IMR-90 (cell line): ENCODE measurements at regions not wholly inside any gene's neighbourhood (a gene's known extent, or its start where the extent isn't known, plus 50 kb on each side); places are given as distances from the start of the nearest gene placed in this dataset.

ENCODE experiments used
- ATAC-seq: fragments of 200-7000 bp; cut with Tn5 transposase; 2 replicates; pipeline ENCODE4 v1.9.1; 2020; ENCODE audit warnings: low read depth, mild to moderate bottlenecking, moderate library complexity
- BruUV-seq: library from RNA; stranded (reverse); fragments of 400-500 nt; replicated peaks from 2 replicates; lab custom pipeline; 2021; lab: Mats Ljungman, UMichigan
- CTCF ChIA-PET: fragments of 300-600 bp; formaldehyde crosslinking; extraction: SDS; loops from one replicate; lab custom pipeline; 2021; ENCODE audit warnings: antibody characterized with exemption; lab: Yijun Ruan, JAX
- POLR2A ChIA-PET: fragments of 300-600 bp; sonication (Branson Sonifier 250); formaldehyde crosslinking; loops from one replicate; lab custom pipeline; 2022; ENCODE audit warnings: antibody characterized with exemption; ENCODE audit not compliant: unreplicated experiment; lab: Charles Lee
- DNase-seq: peaks from one replicate; pipeline ENCODE4 v3.0.0; 2013
- H2AFZ ChIP-seq: replicated peaks from 2 replicates; pipeline ENCODE3; 2013; ENCODE audit warnings: low read length, mild to moderate bottlenecking; ENCODE audit not compliant: poor library complexity
- H2AK5ac ChIP-seq: 2 replicates; pipeline ENCODE4 v1.6.1; 2013; ENCODE audit warnings: low read depth, low read length, inconsistent platforms
- H2AK9ac ChIP-seq: replicated peaks from 2 replicates; pipeline ENCODE3; 2013; ENCODE audit warnings: mild to moderate bottlenecking, low read depth, low read length, moderate library complexity; ENCODE audit not compliant: poor library complexity
- H2BK120ac ChIP-seq: 2 replicates; pipeline ENCODE4 v1.6.1; 2013; ENCODE audit warnings: low read depth, low read length, inconsistent platforms
- H2BK15ac ChIP-seq: 3 replicates; pipeline ENCODE4 v1.6.1; 2013; ENCODE audit warnings: low read depth, low read length, inconsistent platforms
- H2BK20ac ChIP-seq: 2 replicates; pipeline ENCODE4 v1.6.1; 2013; ENCODE audit warnings: low read depth, mild to moderate bottlenecking, inconsistent platforms, low read length, moderate library complexity
- H2BK5ac ChIP-seq: 2 replicates; pipeline ENCODE4 v1.6.1; 2013; ENCODE audit warnings: mild to moderate bottlenecking, low read depth, low read length, inconsistent platforms; ENCODE audit not compliant: poor library complexity, severe bottlenecking
- H3K14ac ChIP-seq: replicated peaks from 2 replicates; pipeline ENCODE4 v1.6.1; 2013; ENCODE audit warnings: low read depth, low read length, inconsistent platforms
- H3K18ac ChIP-seq: 2 replicates; pipeline ENCODE4 v1.6.1; 2013; ENCODE audit warnings: low read depth, low read length, control low read depth
- H3K23ac ChIP-seq: 2 replicates; pipeline ENCODE4 v1.6.1; 2013; ENCODE audit warnings: low read depth, low read length, inconsistent platforms
- H3K27ac ChIP-seq: 2 replicates; pipeline ENCODE4 v1.5.1; 2013; ENCODE audit warnings: mild to moderate bottlenecking, control low read depth, low read length; ENCODE audit not compliant: insufficient read depth
- H3K27me3 ChIP-seq: 2 replicates; pipeline ENCODE4 v1.6.1; 2013; ENCODE audit warnings: low read length; ENCODE audit not compliant: control insufficient read depth, insufficient read depth
- H3K36me3 ChIP-seq: 2 replicates; pipeline ENCODE4 v1.6.1; 2013; ENCODE audit warnings: low read length, mixed read lengths; ENCODE audit not compliant: control insufficient read depth, insufficient read depth
- H3K4ac ChIP-seq: 2 replicates; pipeline ENCODE4 v1.6.1; 2013; ENCODE audit warnings: low read depth, low read length, inconsistent platforms
- H3K4me1 ChIP-seq: 2 replicates; pipeline ENCODE4 v1.6.1; 2013; ENCODE audit warnings: low read length, mixed read lengths; ENCODE audit not compliant: control insufficient read depth, insufficient read depth
- H3K4me2 ChIP-seq: 2 replicates; pipeline ENCODE4 v1.6.1; 2013; ENCODE audit warnings: low read depth, mild to moderate bottlenecking, control low read depth, low read length, moderate library complexity
- H3K4me3 ChIP-seq: 2 replicates; pipeline ENCODE4 v1.5.1; 2013; ENCODE audit warnings: low read depth, mild to moderate bottlenecking, control low read depth, low read length, moderate library complexity; ENCODE audit not compliant: insufficient read depth
- H3K56ac ChIP-seq: 2 replicates; pipeline ENCODE4 v1.6.1; 2013; ENCODE audit warnings: low read length, inconsistent platforms; ENCODE audit not compliant: insufficient read depth; ENCODE audit errors: extremely low read depth
- H3K79me1 ChIP-seq, 2 experiments: 2 replicates each; pipeline ENCODE4 v1.6.1; 2013; ENCODE audit warnings: low read length in 2 of 2, inconsistent platforms in 1 of 2, low read depth in 1 of 2
- H3K9ac ChIP-seq: 2 replicates; pipeline ENCODE4 v1.6.1; 2013; ENCODE audit warnings: low read depth, low read length, control low read depth
- H3K9me1 ChIP-seq: 2 replicates; pipeline ENCODE4 v1.6.1; 2013; ENCODE audit warnings: low read length, inconsistent platforms; ENCODE audit not compliant: insufficient read depth
- H3K9me3 ChIP-seq: 2 replicates; pipeline ENCODE4 v1.6.1; 2013; ENCODE audit warnings: low read length; ENCODE audit not compliant: control insufficient read depth, insufficient read depth
- H4K20me1 ChIP-seq: 2 replicates; pipeline ENCODE4 v1.6.1; 2013; ENCODE audit warnings: low read length, inconsistent platforms; ENCODE audit not compliant: insufficient read depth
- H4K5ac ChIP-seq: 2 replicates; pipeline ENCODE4 v1.6.1; 2013; ENCODE audit warnings: mild to moderate bottlenecking, low read depth, low read length, control low read depth
- H4K8ac ChIP-seq, 2 experiments: 2 replicates each; pipeline ENCODE4 v1.6.1; 2013; ENCODE audit warnings: low read depth in 2 of 2, low read length in 2 of 2, control low read depth in 1 of 2, inconsistent platforms in 1 of 2
- H4K91ac ChIP-seq: 2 replicates; pipeline ENCODE4 v1.6.1; 2013; ENCODE audit warnings: low read depth, low read length, inconsistent platforms; ENCODE audit not compliant: insufficient read depth
- BHLHE40 ChIP-seq: fragments of 150-350 bp; IDR thresholded peaks from 2 replicates; pipeline ENCODE4 v1.6.1; 2016; ENCODE audit warnings: mild to moderate bottlenecking, low read depth, low read length
- CEBPB ChIP-seq: IDR thresholded peaks from 2 replicates; pipeline ENCODE4 v1.6.1; 2012; ENCODE audit warnings: low read depth, low read length, improper control_type of control experiment
- CHD1 ChIP-seq: IDR thresholded peaks from 2 replicates; pipeline ENCODE4 v1.6.1; 2012; ENCODE audit warnings: low read depth, low read length, improper control_type of control experiment
- ELK1 ChIP-seq: fragments of 150-350 bp; IDR thresholded peaks from 2 replicates; pipeline ENCODE4 v1.6.1; 2016; ENCODE audit warnings: low read depth, mild to moderate bottlenecking, low read length, moderate library complexity, borderline replicate concordance
- FOS ChIP-seq: fragments of 150-350 bp; IDR thresholded peaks from 2 replicates; pipeline ENCODE4 v1.6.1; 2016; ENCODE audit warnings: low read depth, low read length
- MAFK ChIP-seq: IDR thresholded peaks from 2 replicates; pipeline ENCODE4 v1.6.1; 2012; ENCODE audit warnings: low read depth, low read length, improper control_type of control experiment
- MAZ ChIP-seq: IDR thresholded peaks from 2 replicates; pipeline ENCODE4 v1.6.1; 2012; ENCODE audit warnings: low read depth, mild to moderate bottlenecking, low read length, improper control_type of control experiment, moderate library complexity, borderline replicate concordance
- MXI1 ChIP-seq: IDR thresholded peaks from 2 replicates; pipeline ENCODE4 v1.6.1; 2012; ENCODE audit warnings: low read depth, mild to moderate bottlenecking, low read length, moderate library complexity, borderline replicate concordance
- NFE2L2 ChIP-seq: fragments of 150-350 bp; IDR thresholded peaks from 2 replicates; pipeline ENCODE4 v1.6.1; 2016; ENCODE audit warnings: low read depth, mild to moderate bottlenecking, low read length
- POLR2A ChIP-seq: IDR thresholded peaks from 2 replicates; pipeline ENCODE4 v1.6.1; 2012; ENCODE audit warnings: mild to moderate bottlenecking, low read depth, low read length
- RAD21 ChIP-seq: IDR thresholded peaks from 2 replicates; pipeline ENCODE4 v1.6.1; 2012; ENCODE audit warnings: low read length, improper control_type of control experiment
- RCOR1 ChIP-seq: IDR thresholded peaks from 2 replicates; pipeline ENCODE4 v1.6.1; 2012; ENCODE audit warnings: mild to moderate bottlenecking, low read length, improper control_type of control experiment; ENCODE audit not compliant: insufficient replicate concordance
- RFX5 ChIP-seq: IDR thresholded peaks from 2 replicates; pipeline ENCODE4 v1.8.0; 2012; ENCODE audit warnings: low read depth, mild to moderate bottlenecking, low read length, moderate library complexity
- SMC3 ChIP-seq: fragments of 150-350 bp; IDR thresholded peaks from 2 replicates; pipeline ENCODE4 v1.6.1; 2016; ENCODE audit warnings: low read depth, mild to moderate bottlenecking, antibody characterized with exemption, low read length, moderate library complexity
- USF2 ChIP-seq: fragments of 150-350 bp; IDR thresholded peaks from 2 replicates; pipeline ENCODE4 v1.6.1; 2017; ENCODE audit warnings: mild to moderate bottlenecking, antibody characterized with exemption, low read length, low read depth
- dilution Hi-C: fragments of 300-500 bp; cut with HindIII; formaldehyde crosslinking; loops from one replicate; pipeline ENCODE4 v1.14.3; 2018; ENCODE audit warnings: low sequenced_read_pairs; ENCODE audit not compliant: unreplicated experiment
- in situ Hi-C: fragments of 300-500 bp; cut with MboI; formaldehyde crosslinking; loops from 3 replicates; pipeline ENCODE4 v1.14.3; 2019; ENCODE audit warnings: low sequenced_read_pairs, inconsistent platforms, mixed read lengths
- intact Hi-C: fragments of 100-400 bp; cut with micrococcal nuclease; formaldehyde crosslinking; loops from 2 replicates; pipeline ENCODE4 v1.10.0; 2022
- TF ChIP-seq, protein P1 (sequence below): conservative IDR thresholded peaks from 2 replicates; pipeline ENCODE4 v1.5.1; 2012; ENCODE audit warnings: mild to moderate bottlenecking, low read depth, low read length, improper control_type of control experiment

- DNase-seq = no peak
- Histone ChIP-seq H3K18ac (no peak overlapping the region), H3K56ac (no peak overlapping the region), H3K4me1 (no peaks in the 10 kb centered on the region), H4K91ac (no peak overlapping the region), H2AK5ac (no peak overlapping the region), H2AFZ (no peak overlapping the region), H2BK20ac (no peak overlapping the region), H2BK120ac (no peak overlapping the region), H4K8ac (no peak overlapping the region), H3K9me1 (no peaks in the 10 kb centered on the region), H3K9me3 (no peaks in the 10 kb centered on the region), H4K20me1 (no peaks in the 10 kb centered on the region), H3K4me2 (no peak overlapping the region), H2BK15ac (no peak overlapping the region), H3K23ac (no peak overlapping the region), H3K4ac (no peak overlapping the region), H3K27me3 (peaks cover 4% of the 10 kb centered on the region; the same call in 1 of the 2 replicates), H3K14ac (no peak overlapping the region), H2AK9ac (no peak overlapping the region), H3K4me3 (no peak overlapping the region), H4K5ac (no peak overlapping the region), H3K9ac (no peak overlapping the region), H2BK5ac (no peak overlapping the region), H3K36me3 (no peaks in the 10 kb centered on the region), H3K27ac (no peak overlapping the region), H3K79me1 (no peaks in the 10 kb centered on the region)
- ChIA-PET POLR2A (no interaction called here), CTCF (no interaction called here)
- no TSS peak for BruUV-seq
- TF ChIP-seq BHLHE40 (no peak), MXI1 (no peak), USF2 (no peak), MAZ (no peak), NFE2L2 (no peak), RFX5 (no peak), CHD1 (no peak), FOS (no peak), RCOR1 (no peak), SMC3 (no peak), MAFK (no peak), POLR2A (no peak), RAD21 (no peak), CEBPB (no peak), ELK1 (no peak)
- TF ChIP-seq, protein P1, sequence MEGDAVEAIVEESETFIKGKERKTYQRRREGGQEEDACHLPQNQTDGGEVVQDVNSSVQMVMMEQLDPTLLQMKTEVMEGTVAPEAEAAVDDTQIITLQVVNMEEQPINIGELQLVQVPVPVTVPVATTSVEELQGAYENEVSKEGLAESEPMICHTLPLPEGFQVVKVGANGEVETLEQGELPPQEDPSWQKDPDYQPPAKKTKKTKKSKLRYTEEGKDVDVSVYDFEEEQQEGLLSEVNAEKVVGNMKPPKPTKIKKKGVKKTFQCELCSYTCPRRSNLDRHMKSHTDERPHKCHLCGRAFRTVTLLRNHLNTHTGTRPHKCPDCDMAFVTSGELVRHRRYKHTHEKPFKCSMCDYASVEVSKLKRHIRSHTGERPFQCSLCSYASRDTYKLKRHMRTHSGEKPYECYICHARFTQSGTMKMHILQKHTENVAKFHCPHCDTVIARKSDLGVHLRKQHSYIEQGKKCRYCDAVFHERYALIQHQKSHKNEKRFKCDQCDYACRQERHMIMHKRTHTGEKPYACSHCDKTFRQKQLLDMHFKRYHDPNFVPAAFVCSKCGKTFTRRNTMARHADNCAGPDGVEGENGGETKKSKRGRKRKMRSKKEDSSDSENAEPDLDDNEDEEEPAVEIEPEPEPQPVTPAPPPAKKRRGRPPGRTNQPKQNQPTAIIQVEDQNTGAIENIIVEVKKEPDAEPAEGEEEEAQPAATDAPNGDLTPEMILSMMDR = no peak
- in situ Hi-C loops = no loop called here
- intact Hi-C loops = no loop called here
- ATAC-seq = no peak
- dilution Hi-C loops = no loop called here
These were observed 69.8 kb upstream of the AMOT start for GRCh38 chrX:112910418-112910817.
